Activated CD8-positive, alpha-beta memory T cell treated with anti-CD3 and anti-CD28 coated beads, Interleukin-2, amount 50 U/mL, for 4 hours (primary cell): ENCODE measurements at regions not wholly inside any gene's neighbourhood (a gene's known extent, or its start where the extent isn't known, plus 50 kb on each side); places are given as distances from the start of the nearest gene placed in this dataset.

Experiments
- DNase-seq: peaks from one replicate; pipeline ENCODE4 v3.0.0-alpha.2; 2020

DNA sequence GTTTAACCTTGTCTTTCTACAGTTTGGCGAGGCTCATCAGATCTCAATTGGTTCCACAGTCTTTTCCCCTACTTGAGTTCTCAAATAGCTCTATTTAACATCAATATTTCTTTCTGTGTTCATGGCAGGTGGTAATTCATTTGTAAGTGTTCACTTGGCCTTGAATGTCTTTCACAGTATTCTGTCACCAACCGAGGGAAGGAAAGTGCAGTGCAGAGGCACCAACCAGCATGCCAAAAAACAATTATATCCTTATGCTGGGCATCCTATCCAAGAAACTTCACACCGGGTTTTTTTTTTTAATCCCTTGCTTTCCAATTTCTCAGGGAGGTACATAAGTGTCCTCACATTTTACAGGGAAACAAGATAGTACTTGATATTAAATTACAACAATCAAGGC is 55.0 kb upstream of the ZC3H12C start:
- DNase-seq = no peak
